GM23338 (cell line): ENCODE measurements at regions not wholly inside any gene's neighbourhood (a gene's known extent, or its start where the extent isn't known, plus 50 kb on each side); places are given as distances from the start of the nearest gene placed in this dataset.

ENCODE experiments used
- ATAC-seq: fragments of 200-7000 bp; cut with Tn5 transposase; 3 replicates; pipeline ENCODE4 v1.9.1; 2020
- DNase-seq: peaks from one replicate; pipeline ENCODE4 v3.0.0-alpha.2; 2015; ENCODE audit warnings: low spot score
- H2AFZ ChIP-seq: fragments of 200-600 bp; sonication (generic); 2 replicates; pipeline ENCODE4 v1.8.0; 2016; ENCODE audit warnings: antibody characterized with exemption, mild to moderate bottlenecking, moderate library complexity
- H3F3A ChIP-seq: fragments of 200-600 bp; sonication (generic); replicated peaks from 2 replicates; pipeline ENCODE4 v1.8.0; 2017; ENCODE audit warnings: antibody characterized with exemption, mixed run types, low read depth
- H3K27ac ChIP-seq: fragments of 200-600 bp; sonication (generic); 2 replicates; pipeline ENCODE4 v1.6.1; 2016; ENCODE audit warnings: low read depth
- H3K27me3 ChIP-seq: fragments of 200-600 bp; sonication (generic); 2 replicates; pipeline ENCODE4 v1.8.0; 2016; ENCODE audit warnings: mild to moderate bottlenecking, mixed run types, moderate library complexity; ENCODE audit not compliant: insufficient read depth
- H3K36me3 ChIP-seq: fragments of 200-600 bp; sonication (generic); 2 replicates; pipeline ENCODE4 v1.8.0; 2016; ENCODE audit warnings: mild to moderate bottlenecking; ENCODE audit not compliant: insufficient read depth
- H3K4me1 ChIP-seq: fragments of 200-600 bp; sonication (generic); 2 replicates; pipeline ENCODE4 v1.8.0; 2016; ENCODE audit warnings: mild to moderate bottlenecking, moderate library complexity; ENCODE audit not compliant: insufficient read depth
- H3K4me2 ChIP-seq: fragments of 200-600 bp; sonication (generic); 2 replicates; pipeline ENCODE4 v1.7.1; 2017; ENCODE audit warnings: mixed run types
- H3K4me3 ChIP-seq: fragments of 200-600 bp; sonication (generic); 2 replicates; pipeline ENCODE4 v1.6.1; 2016; ENCODE audit warnings: mixed run types
- H3K79me2 ChIP-seq: fragments of 200-600 bp; sonication (generic); replicated peaks from 2 replicates; pipeline ENCODE4 v1.8.0; 2017; ENCODE audit warnings: mild to moderate bottlenecking; ENCODE audit not compliant: insufficient read depth
- H3K9me2 ChIP-seq: fragments of 200-600 bp; sonication (generic); 2 replicates; pipeline ENCODE4 v1.8.0; 2017; ENCODE audit not compliant: insufficient read depth
- H4K20me1 ChIP-seq: fragments of 200-600 bp; sonication (generic); replicated peaks from 2 replicates; pipeline ENCODE4 v1.8.0; 2017; ENCODE audit warnings: mild to moderate bottlenecking; ENCODE audit not compliant: insufficient read depth
- H3K27ac Mint-ChIP-seq: 2 replicates; pipeline ENCODE4 v1.8.0; 2020; ENCODE audit warnings: inconsistent platforms, mild to moderate bottlenecking, moderate library complexity, mixed read lengths
- H3K27me3 Mint-ChIP-seq: 3 replicates; pipeline ENCODE4 v1.8.0; 2022; ENCODE audit warnings: low read depth, mild to moderate bottlenecking, moderate library complexity, mixed read lengths, inconsistent platforms; ENCODE audit not compliant: insufficient read depth, poor library complexity
- H3K36me3 Mint-ChIP-seq: 3 replicates; pipeline ENCODE4 v1.8.0; 2021; ENCODE audit warnings: low read depth, mild to moderate bottlenecking, inconsistent platforms, moderate library complexity, mixed read lengths
- H3K4me1 Mint-ChIP-seq: 3 replicates; pipeline ENCODE4 v1.8.0; 2020; ENCODE audit warnings: mild to moderate bottlenecking, inconsistent platforms, mixed read lengths
- H3K4me3 Mint-ChIP-seq: 3 replicates; pipeline ENCODE4 v1.8.0; 2021; ENCODE audit warnings: moderate library complexity, mild to moderate bottlenecking, inconsistent platforms, mixed read lengths
- H3K9me3 Mint-ChIP-seq: 3 replicates; pipeline ENCODE4 v1.8.0; 2020; ENCODE audit warnings: moderate library complexity, mild to moderate bottlenecking, inconsistent platforms, mixed read lengths
- CTCF ChIP-seq, 2 experiments: fragments of 200-600 bp in 1 of 2; sonication (generic) in 1 of 2; conservative IDR thresholded peaks; 2 replicates each; pipeline versions ENCODE4 v1.5.1 to v1.6.1; 2016 to 2017; ENCODE audit warnings: antibody characterized with exemption in 2 of 2, low read depth in 2 of 2, mild to moderate bottlenecking in 2 of 2, moderate library complexity in 1 of 2
- EZH2 ChIP-seq: fragments of 200-600 bp; sonication (generic); IDR thresholded peaks from one replicate; pipeline ENCODE4 v1.8.0; 2017; ENCODE audit warnings: antibody characterized with exemption, mild to moderate bottlenecking, low read depth; ENCODE audit not compliant: unreplicated experiment
- EZH2phosphoT487 ChIP-seq: fragments of 200-600 bp; sonication (generic); IDR thresholded peaks from one replicate; pipeline ENCODE4 v1.8.1; 2018; ENCODE audit warnings: antibody characterized with exemption; ENCODE audit not compliant: unreplicated experiment
- STAT1 ChIP-seq: IDR thresholded peaks from one replicate; pipeline ENCODE4 v1.6.1; 2016; ENCODE audit warnings: antibody characterized with exemption; ENCODE audit not compliant: unreplicated experiment
- TF ChIP-seq, protein P1 (sequence below): IDR thresholded peaks from one replicate; pipeline ENCODE4 v1.6.1; 2018; ENCODE audit warnings: antibody characterized with exemption; ENCODE audit not compliant: unreplicated experiment

DNA sequence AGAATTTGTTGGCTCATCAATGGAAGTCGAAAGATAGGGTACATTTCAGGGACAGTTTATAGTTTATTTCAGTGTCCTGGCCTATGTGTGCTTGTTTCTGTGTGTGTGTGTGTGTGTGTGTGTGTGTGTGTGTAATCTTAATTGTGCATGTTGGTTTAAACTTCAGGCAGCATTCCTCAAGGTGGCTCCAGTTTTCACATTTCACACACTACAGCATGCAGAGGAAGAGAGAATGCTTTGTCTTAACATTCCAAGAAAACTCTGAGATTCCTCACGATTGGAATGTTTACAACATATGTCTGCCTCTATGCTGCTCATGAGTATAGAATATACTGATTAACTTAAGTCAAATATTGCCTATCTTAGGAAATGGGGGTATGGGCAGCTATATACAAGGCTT is 332.6 kb upstream of the EPHA7 start:
- peak; percentile 54 for ATAC-seq

GRCh38 chr6:93749930-93750329 is 330.6 kb upstream of the EPHA7 start:
- H3K36me3 Mint-ChIP-seq, result no peaks in the 10 kb centered on the region
- Histone ChIP-seq H3K27me3 (no peaks in the 10 kb centered on the region), H3K4me2 (no peak overlapping the region), H3K27ac (no peak overlapping the region), H3K79me2 (no peaks in the 10 kb centered on the region), H3F3A (no peaks in the 10 kb centered on the region), H4K20me1 (no peaks in the 10 kb centered on the region), H3K36me3 (no peaks in the 10 kb centered on the region), H3K9me2 (no peaks in the 10 kb centered on the region; the same call in 1 of the 2 replicates), H3K4me3 (no peak overlapping the region), H2AFZ (no peak overlapping the region), H3K4me1 (no peaks in the 10 kb centered on the region)
- no peak overlapping the region for H3K27ac Mint-ChIP-seq
- peaks cover 2% of the 10 kb centered on the region for H3K27me3 Mint-ChIP-seq
- H3K4me1 Mint-ChIP-seq, result peaks cover 5% of the 10 kb centered on the region; the same call in 2 of the 3 replicates
- no peaks in the 10 kb centered on the region; the same call in 2 of the 3 replicates for H3K9me3 Mint-ChIP-seq
- TF ChIP-seq CTCF (conservative IDR thresholded peaks at IDR 0.05; ENCODE audit: low read depth in 2 of 2) (no peak), STAT1 (no peak), EZH2phosphoT487 (no peak), EZH2 (no peak)
- no peak for ATAC-seq
- no peak for DNase-seq
- no peak overlapping the region for H3K4me3 Mint-ChIP-seq

More for the DNA sequence above, 332.6 kb upstream of the EPHA7 start:
- H3K4me1 Mint-ChIP-seq, result peaks cover 5% of the 10 kb centered on the region; the same call in 2 of the 3 replicates
- Histone ChIP-seq H3K27ac (no peak overlapping the region), H2AFZ (no peak overlapping the region), H3K27me3 (no peaks in the 10 kb centered on the region), H3K9me2 (no peaks in the 10 kb centered on the region; the same call in 1 of the 2 replicates), H3K4me3 (no peak overlapping the region), H3K36me3 (no peaks in the 10 kb centered on the region), H3F3A (no peaks in the 10 kb centered on the region), H3K4me2 (no peak overlapping the region), H3K4me1 (no peaks in the 10 kb centered on the region), H3K79me2 (no peaks in the 10 kb centered on the region), H4K20me1 (no peaks in the 10 kb centered on the region)
- H3K36me3 Mint-ChIP-seq, result no peaks in the 10 kb centered on the region
- no peaks in the 10 kb centered on the region for H3K27me3 Mint-ChIP-seq
- peak overlapping the region; percentile 57; the same call in 1 of the 2 replicates for H3K27ac Mint-ChIP-seq
- TF ChIP-seq CTCF (conservative IDR thresholded peaks at IDR 0.05; ENCODE audit: low read depth in 2 of 2), result 0 out of 4 replicates have a peak, but pooled peaks of 1 of the 2 experiments have one; percentile 15
- TF ChIP-seq, protein P1, sequence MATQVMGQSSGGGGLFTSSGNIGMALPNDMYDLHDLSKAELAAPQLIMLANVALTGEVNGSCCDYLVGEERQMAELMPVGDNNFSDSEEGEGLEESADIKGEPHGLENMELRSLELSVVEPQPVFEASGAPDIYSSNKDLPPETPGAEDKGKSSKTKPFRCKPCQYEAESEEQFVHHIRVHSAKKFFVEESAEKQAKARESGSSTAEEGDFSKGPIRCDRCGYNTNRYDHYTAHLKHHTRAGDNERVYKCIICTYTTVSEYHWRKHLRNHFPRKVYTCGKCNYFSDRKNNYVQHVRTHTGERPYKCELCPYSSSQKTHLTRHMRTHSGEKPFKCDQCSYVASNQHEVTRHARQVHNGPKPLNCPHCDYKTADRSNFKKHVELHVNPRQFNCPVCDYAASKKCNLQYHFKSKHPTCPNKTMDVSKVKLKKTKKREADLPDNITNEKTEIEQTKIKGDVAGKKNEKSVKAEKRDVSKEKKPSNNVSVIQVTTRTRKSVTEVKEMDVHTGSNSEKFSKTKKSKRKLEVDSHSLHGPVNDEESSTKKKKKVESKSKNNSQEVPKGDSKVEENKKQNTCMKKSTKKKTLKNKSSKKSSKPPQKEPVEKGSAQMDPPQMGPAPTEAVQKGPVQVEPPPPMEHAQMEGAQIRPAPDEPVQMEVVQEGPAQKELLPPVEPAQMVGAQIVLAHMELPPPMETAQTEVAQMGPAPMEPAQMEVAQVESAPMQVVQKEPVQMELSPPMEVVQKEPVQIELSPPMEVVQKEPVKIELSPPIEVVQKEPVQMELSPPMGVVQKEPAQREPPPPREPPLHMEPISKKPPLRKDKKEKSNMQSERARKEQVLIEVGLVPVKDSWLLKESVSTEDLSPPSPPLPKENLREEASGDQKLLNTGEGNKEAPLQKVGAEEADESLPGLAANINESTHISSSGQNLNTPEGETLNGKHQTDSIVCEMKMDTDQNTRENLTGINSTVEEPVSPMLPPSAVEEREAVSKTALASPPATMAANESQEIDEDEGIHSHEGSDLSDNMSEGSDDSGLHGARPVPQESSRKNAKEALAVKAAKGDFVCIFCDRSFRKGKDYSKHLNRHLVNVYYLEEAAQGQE, result no peak
- peak; percentile 68 for DNase-seq
- no peaks in the 10 kb centered on the region; the same call in 2 of the 3 replicates for H3K9me3 Mint-ChIP-seq
- H3K4me3 Mint-ChIP-seq, result no peak overlapping the region
